ENCODE measurements at regions not wholly inside any gene's neighbourhood (a gene's known extent, or its start where the extent isn't known, plus 50 kb on each side); places are given as distances from the start of the nearest gene placed in this dataset.

DNA sequence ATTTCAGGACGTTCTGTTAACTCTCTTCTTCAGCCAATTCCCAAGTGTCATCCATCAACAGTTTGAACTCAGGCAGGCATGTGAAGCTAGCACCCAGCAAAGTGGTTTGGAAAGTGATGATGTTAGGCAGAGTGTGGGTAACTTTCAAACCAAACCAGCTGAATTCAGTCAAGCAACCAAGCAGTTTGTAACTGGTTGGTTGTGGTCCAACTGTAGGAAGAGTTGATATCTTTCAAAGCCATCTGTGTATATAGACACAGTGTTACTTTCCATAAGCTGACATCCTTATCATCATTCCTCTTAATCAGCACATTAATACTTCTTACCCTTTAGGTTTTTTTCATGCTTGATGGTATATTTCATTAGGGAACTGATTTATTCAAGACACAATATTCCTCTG lies 72.2 kb upstream of the NUPR2 start:
- no peak overlapping the region for H2AFZ ChIP-seq (replicated peaks)
- no peaks in the 10 kb centered on the region for H3K36me3 Mint-ChIP-seq
- no peak overlapping the region for H3K4me3 Mint-ChIP-seq
- H3K27ac ChIP-seq: no peak overlapping the region
- H3K27me3 Mint-ChIP-seq (ENCODE audit: insufficient read depth, low read depth): no peaks in the 10 kb centered on the region
- no peaks in the 10 kb centered on the region for H3K36me3 ChIP-seq
- H3K4me1 Mint-ChIP-seq: no peaks in the 10 kb centered on the region
- no peaks in the 10 kb centered on the region for H3F3A ChIP-seq (ENCODE audit: low read depth)
- peaks cover 36% of the 10 kb centered on the region for H3K9me3 ChIP-seq (ENCODE audit: low read depth)
- H3K4me2 ChIP-seq: no peak overlapping the region
- TF ChIP-seq EZH2phosphoT487 (IDR thresholded peaks at IDR 0.05): no peak
- TF ChIP-seq EZH2 (IDR thresholded peaks at IDR 0.05): no peak
- TF ChIP-seq, protein P1, sequence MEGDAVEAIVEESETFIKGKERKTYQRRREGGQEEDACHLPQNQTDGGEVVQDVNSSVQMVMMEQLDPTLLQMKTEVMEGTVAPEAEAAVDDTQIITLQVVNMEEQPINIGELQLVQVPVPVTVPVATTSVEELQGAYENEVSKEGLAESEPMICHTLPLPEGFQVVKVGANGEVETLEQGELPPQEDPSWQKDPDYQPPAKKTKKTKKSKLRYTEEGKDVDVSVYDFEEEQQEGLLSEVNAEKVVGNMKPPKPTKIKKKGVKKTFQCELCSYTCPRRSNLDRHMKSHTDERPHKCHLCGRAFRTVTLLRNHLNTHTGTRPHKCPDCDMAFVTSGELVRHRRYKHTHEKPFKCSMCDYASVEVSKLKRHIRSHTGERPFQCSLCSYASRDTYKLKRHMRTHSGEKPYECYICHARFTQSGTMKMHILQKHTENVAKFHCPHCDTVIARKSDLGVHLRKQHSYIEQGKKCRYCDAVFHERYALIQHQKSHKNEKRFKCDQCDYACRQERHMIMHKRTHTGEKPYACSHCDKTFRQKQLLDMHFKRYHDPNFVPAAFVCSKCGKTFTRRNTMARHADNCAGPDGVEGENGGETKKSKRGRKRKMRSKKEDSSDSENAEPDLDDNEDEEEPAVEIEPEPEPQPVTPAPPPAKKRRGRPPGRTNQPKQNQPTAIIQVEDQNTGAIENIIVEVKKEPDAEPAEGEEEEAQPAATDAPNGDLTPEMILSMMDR (IDR thresholded peaks at IDR 0.05): no peak
- no peaks in the 10 kb centered on the region for H4K20me1 ChIP-seq (ENCODE audit: low read depth)
- H3K9ac ChIP-seq: no peak overlapping the region
- no peaks in the 10 kb centered on the region for H3K79me2 ChIP-seq (ENCODE audit: low read depth)
- H3K9me3 Mint-ChIP-seq: peaks cover 39% of the 10 kb centered on the region
- no peaks in the 10 kb centered on the region for H3K4me1 ChIP-seq
- DNase-seq (ENCODE audit: low spot score): no peak
- H3K27me3 ChIP-seq: no peaks in the 10 kb centered on the region
- no peak overlapping the region for H3K4me3 ChIP-seq
- H3K27ac Mint-ChIP-seq: no peak overlapping the region

DNA sequence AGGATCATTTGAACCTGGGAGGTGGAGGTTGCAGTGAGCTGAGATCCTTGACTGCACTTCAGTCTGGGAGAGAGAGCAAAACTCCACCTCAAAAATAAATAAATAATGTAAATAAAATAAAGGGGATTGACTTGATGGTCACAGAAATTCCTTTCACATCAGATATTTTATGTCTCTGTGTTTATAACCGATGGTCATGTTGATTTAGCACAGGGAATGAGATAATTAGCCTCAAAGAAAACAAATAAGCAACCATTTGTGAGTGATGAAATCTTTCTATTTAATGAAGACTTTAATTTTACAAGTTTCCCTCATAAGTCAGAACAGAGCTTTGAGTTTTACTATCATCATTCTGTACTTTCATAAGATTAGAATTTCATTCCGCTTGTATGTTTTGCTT lies 64.8 kb upstream of the NUPR2 start:
- H3K27ac Mint-ChIP-seq: no peak overlapping the region
- Histone ChIP-seq H3K4me2 (no peak overlapping the region), H3K4me1 (no peaks in the 10 kb centered on the region), H3K27ac (no peak overlapping the region), H3K9ac (no peak overlapping the region), H3K36me3 (no peaks in the 10 kb centered on the region), H3K4me3 (no peak overlapping the region), H3K79me2 (ENCODE audit: low read depth) (no peaks in the 10 kb centered on the region), H3F3A (ENCODE audit: low read depth) (no peaks in the 10 kb centered on the region), H2AFZ (replicated peaks) (no peak overlapping the region), H3K27me3 (no peaks in the 10 kb centered on the region), H3K9me3 (ENCODE audit: low read depth) (peaks cover 47% of the 10 kb centered on the region), H4K20me1 (ENCODE audit: low read depth) (no peaks in the 10 kb centered on the region)
- no peak for DNase-seq (ENCODE audit: low spot score)
- no peaks in the 10 kb centered on the region for H3K27me3 Mint-ChIP-seq (ENCODE audit: insufficient read depth, low read depth)
- H3K4me3 Mint-ChIP-seq: no peak overlapping the region
- no peak for TF ChIP-seq EZH2 (IDR thresholded peaks at IDR 0.05)
- TF ChIP-seq, protein P1 (IDR thresholded peaks at IDR 0.05): no peak
- no peak for TF ChIP-seq EZH2phosphoT487 (IDR thresholded peaks at IDR 0.05)
- peaks cover 44% of the 10 kb centered on the region for H3K9me3 Mint-ChIP-seq
- H3K4me1 Mint-ChIP-seq: no peaks in the 10 kb centered on the region
- H3K36me3 Mint-ChIP-seq: no peaks in the 10 kb centered on the region

DNA sequence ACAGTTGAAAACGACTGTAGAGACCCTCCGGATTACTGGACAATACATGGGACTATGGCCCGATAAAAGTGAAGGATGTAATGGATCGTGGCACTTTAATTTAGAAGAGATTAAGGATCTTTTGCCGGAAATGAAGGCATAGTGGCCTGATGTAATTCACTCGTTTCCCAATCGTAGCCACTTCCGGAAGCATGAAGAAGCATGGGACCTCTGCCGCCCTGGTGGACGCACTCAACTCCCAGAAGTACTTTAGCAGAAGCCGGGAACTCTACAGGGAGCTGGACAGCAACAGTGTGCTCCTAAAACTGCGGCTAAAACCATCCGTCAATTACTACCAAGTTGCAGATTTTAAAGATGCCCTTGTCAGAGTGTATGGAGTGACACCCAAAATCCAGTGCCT lies 59.6 kb upstream of the NUPR2 start:
- H3K27me3 ChIP-seq: no peaks in the 10 kb centered on the region
- no peak overlapping the region for H3K27ac ChIP-seq
- H3K4me2 ChIP-seq: no peak overlapping the region
- H3F3A ChIP-seq (ENCODE audit: low read depth): no peaks in the 10 kb centered on the region
- no peak overlapping the region for H3K4me3 ChIP-seq
- TF ChIP-seq EZH2 (IDR thresholded peaks at IDR 0.05) (no peak), EZH2phosphoT487 (IDR thresholded peaks at IDR 0.05) (no peak)
- TF ChIP-seq, protein P1 (IDR thresholded peaks at IDR 0.05): no peak
- H3K4me1 Mint-ChIP-seq: no peaks in the 10 kb centered on the region
- no peak overlapping the region for H2AFZ ChIP-seq (replicated peaks)
- H3K9ac ChIP-seq: no peak overlapping the region
- H3K79me2 ChIP-seq (ENCODE audit: low read depth): no peaks in the 10 kb centered on the region
- DNase-seq (ENCODE audit: low spot score): no peak
- peaks cover 5% of the 10 kb centered on the region for H3K27me3 Mint-ChIP-seq (ENCODE audit: insufficient read depth, low read depth)
- no peaks in the 10 kb centered on the region for H3K36me3 ChIP-seq
- H3K4me3 Mint-ChIP-seq: no peak overlapping the region
- no peaks in the 10 kb centered on the region for H3K4me1 ChIP-seq
- peaks cover 46% of the 10 kb centered on the region for H3K9me3 Mint-ChIP-seq
- H4K20me1 ChIP-seq (ENCODE audit: low read depth): no peaks in the 10 kb centered on the region
- peaks cover 21% of the 10 kb centered on the region for H3K9me3 ChIP-seq (ENCODE audit: low read depth)
- no peak overlapping the region for H3K27ac Mint-ChIP-seq
- no peaks in the 10 kb centered on the region for H3K36me3 Mint-ChIP-seq
